Ascending aorta (tissue), 2 donors: ENCODE measurements at regions not wholly inside any gene's neighbourhood (a gene's known extent, or its start where the extent isn't known, plus 50 kb on each side); places are given as distances from the start of the nearest gene placed in this dataset.

Source experiments
- DNase-seq, 2 donors: peaks; one replicate each; pipeline ENCODE4 v3.0.0-alpha.2; 2019; ENCODE audit warnings: low spot score in 2 of 2
- H3K27ac ChIP-seq, 2 donors: fragments of 200-600 bp; sonication (generic); one replicate each; pipeline ENCODE4 v1.5.1; 2016 to 2017; ENCODE audit warnings: mild to moderate bottlenecking in 1 of 2
- H3K27me3 ChIP-seq: fragments of 200-600 bp; sonication (generic); one replicate; pipeline ENCODE4 v1.5.1; 2017
- H3K36me3 ChIP-seq, 2 donors: fragments of 200-600 bp; sonication (generic); one replicate each; pipeline ENCODE4 v1.5.1; 2016
- H3K4me1 ChIP-seq, 2 donors: fragments of 200-600 bp; sonication (generic); one replicate each; pipeline ENCODE4 v1.5.1; 2016 to 2017; ENCODE audit warnings: mild to moderate bottlenecking in 1 of 2
- H3K4me3 ChIP-seq, 2 donors: fragments of 200-600 bp; sonication (generic); one replicate each; pipeline ENCODE4 v1.5.1; 2016 to 2017; ENCODE audit warnings: mild to moderate bottlenecking in 1 of 2
- H3K9me3 ChIP-seq, 2 donors: fragments of 200-600 bp; sonication (generic); one replicate each; pipeline ENCODE4 v1.5.1; 2016
- CTCF ChIP-seq, 3 experiments: fragments of 200-600 bp in 2 of 3; fragments of 450-650 bp in 1 of 3; sonication (generic) in 2 of 3; IDR thresholded peaks; one replicate each; pipeline ENCODE4 v1.5.1; 2016 to 2019; ENCODE audit warnings: antibody characterized with exemption in 3 of 3, mild to moderate bottlenecking in 1 of 3, moderate library complexity in 1 of 3
- intact Hi-C: fragments of 100-400 bp; cut with DNase I; formaldehyde crosslinking; loops from one replicate; pipeline ENCODE4 v1.15.1; 2023

- no peak for DNase-seq
- Histone ChIP-seq H3K27ac (no peak overlapping the region), H3K4me3 (no peak overlapping the region), H3K4me1 (no peaks in the 10 kb centered on the region), H3K27me3 (no peaks in the 10 kb centered on the region), H3K9me3 (no peaks in the 10 kb centered on the region), H3K36me3 (no peaks in the 10 kb centered on the region)
- intact Hi-C loops, result no loop called here
- TF ChIP-seq CTCF (IDR thresholded peaks at IDR 0.05), result no peak
Measured at GRCh38 chr17:22492331-22492730, 800.0 kb downstream of the KCNJ18 start.

GRCh38 chr17:22496450-22496849 is 804.1 kb downstream of the KCNJ18 start:
- no peaks in the 10 kb centered on the region for H3K36me3 ChIP-seq
- no peak for TF ChIP-seq CTCF (IDR thresholded peaks at IDR 0.05)
- no peaks in the 10 kb centered on the region for H3K27me3 ChIP-seq
- no peak for DNase-seq
- no peak overlapping the region for H3K4me3 ChIP-seq
- H3K4me1 ChIP-seq, result no peaks in the 10 kb centered on the region
- no peaks in the 10 kb centered on the region for H3K9me3 ChIP-seq
- intact Hi-C loops, result no loop called here
- no peak overlapping the region for H3K27ac ChIP-seq

- H3K27me3 ChIP-seq, result no peaks in the 10 kb centered on the region
- intact Hi-C loops, result no loop called here
- H3K36me3 ChIP-seq, result no peaks in the 10 kb centered on the region
- no peaks in the 10 kb centered on the region for H3K4me1 ChIP-seq
- no peak overlapping the region for H3K27ac ChIP-seq
- TF ChIP-seq CTCF (IDR thresholded peaks at IDR 0.05), result no peak
- H3K9me3 ChIP-seq, result no peaks in the 10 kb centered on the region
- no peak overlapping the region for H3K4me3 ChIP-seq
- no peak for DNase-seq
Measured at GRCh38 chr17:22503322-22503899, 811.1 kb downstream of the KCNJ18 start.

- no peaks in the 10 kb centered on the region for H3K36me3 ChIP-seq
- H3K27ac ChIP-seq, result no peak overlapping the region
- H3K4me3 ChIP-seq, result no peak overlapping the region
- H3K4me1 ChIP-seq, result no peaks in the 10 kb centered on the region
- no peaks in the 10 kb centered on the region for H3K9me3 ChIP-seq
- TF ChIP-seq CTCF (IDR thresholded peaks at IDR 0.05), result no peak
- H3K27me3 ChIP-seq, result no peaks in the 10 kb centered on the region
- intact Hi-C loops, result no loop called here
- DNase-seq, result no peak
Measured at GRCh38 chr17:22505660-22506059, 813.3 kb downstream of the KCNJ18 start.

- Histone ChIP-seq H3K4me3 (no peak overlapping the region), H3K27ac (no peak overlapping the region), H3K36me3 (no peaks in the 10 kb centered on the region), H3K4me1 (no peaks in the 10 kb centered on the region), H3K9me3 (no peaks in the 10 kb centered on the region), H3K27me3 (no peaks in the 10 kb centered on the region)
- intact Hi-C loops, result no loop called here
- no peak for TF ChIP-seq CTCF (IDR thresholded peaks at IDR 0.05)
- no peak for DNase-seq
Measured at GRCh38 chr17:22506231-22506630, 813.9 kb downstream of the KCNJ18 start.

- no peaks in the 10 kb centered on the region for H3K27me3 ChIP-seq
- no peak overlapping the region for H3K4me3 ChIP-seq
- DNase-seq, result no peak
- no peaks in the 10 kb centered on the region for H3K4me1 ChIP-seq
- no peak for TF ChIP-seq CTCF (IDR thresholded peaks at IDR 0.05)
- intact Hi-C loops, result no loop called here
- H3K36me3 ChIP-seq, result no peaks in the 10 kb centered on the region
- H3K27ac ChIP-seq, result no peak overlapping the region
- no peaks in the 10 kb centered on the region for H3K9me3 ChIP-seq
Measured at GRCh38 chr17:22506861-22507260, 814.5 kb downstream of the KCNJ18 start.
